NCI-H69 (cell line): ENCODE measurements at regions not wholly inside any gene's neighbourhood (a gene's known extent, or its start where the extent isn't known, plus 50 kb on each side); places are given as distances from the start of the nearest gene placed in this dataset.
A peak's percentile ranks its signal among the peaks of the same experiment; 100 is the strongest.
"Not testable (repeated sequence)": the region's sequence is repeated elsewhere in the genome, so short reads cannot be mapped to it uniquely, and the experiment has no call there.

Experiments
- DNase-seq: peaks from one replicate; lab custom pipeline; 2025; lab: John Stamatoyannopoulos, UW

DNA sequence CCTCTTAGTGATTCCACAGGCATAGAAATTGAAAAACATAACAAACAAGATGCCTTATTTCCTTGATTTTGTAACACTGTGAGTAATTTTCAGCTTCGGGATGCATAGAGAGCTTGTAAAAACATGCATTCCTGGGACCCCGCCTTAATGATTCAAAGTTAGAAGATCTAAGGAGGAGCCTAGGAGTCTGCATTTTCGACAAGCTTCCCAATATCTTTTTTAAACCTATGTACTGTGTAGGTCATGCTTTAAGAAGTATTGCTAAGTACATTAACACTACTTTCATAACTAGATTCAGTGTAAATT is 109.8 kb upstream of the ZNF516 start:
- DNase-seq: no peak

DNA sequence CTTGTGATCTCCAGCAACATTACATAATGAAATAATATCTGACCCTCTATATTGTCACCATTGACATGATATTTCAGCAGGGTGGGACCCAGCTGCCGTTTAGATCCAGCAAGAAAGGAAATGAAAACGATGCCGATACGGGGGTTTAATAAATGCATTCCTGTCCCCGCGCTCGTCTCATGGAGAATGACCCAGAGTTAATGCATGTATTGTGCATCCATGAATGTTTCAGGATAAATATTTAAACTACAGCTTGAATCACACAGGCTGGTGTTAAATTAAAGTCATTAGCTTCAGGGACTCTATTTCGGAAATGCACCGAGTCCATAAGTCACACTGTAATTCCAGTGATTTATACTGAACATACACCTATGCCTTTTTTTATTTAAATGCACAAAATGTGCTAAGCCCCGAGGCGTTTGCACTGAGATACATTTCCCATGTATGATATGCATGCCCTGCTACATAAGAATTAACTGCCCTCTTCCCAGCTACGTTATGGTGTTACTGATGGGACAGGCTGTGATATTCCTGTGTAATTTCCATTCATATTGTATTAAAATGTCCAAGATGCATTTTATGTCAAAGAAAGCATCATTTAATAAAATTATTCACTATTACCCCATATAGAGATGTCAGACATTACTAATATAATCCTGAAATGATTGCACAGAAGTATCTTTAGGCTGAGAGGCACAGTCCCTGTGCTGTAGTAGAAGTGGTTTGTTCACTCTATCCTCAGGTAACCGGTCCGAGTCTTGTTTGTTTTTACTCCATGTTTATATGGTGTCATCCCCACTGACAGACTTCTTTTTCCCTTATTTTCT is 109.3 kb upstream of the ZNF516 start:
- DNase-seq: peak; percentile 69

DNA sequence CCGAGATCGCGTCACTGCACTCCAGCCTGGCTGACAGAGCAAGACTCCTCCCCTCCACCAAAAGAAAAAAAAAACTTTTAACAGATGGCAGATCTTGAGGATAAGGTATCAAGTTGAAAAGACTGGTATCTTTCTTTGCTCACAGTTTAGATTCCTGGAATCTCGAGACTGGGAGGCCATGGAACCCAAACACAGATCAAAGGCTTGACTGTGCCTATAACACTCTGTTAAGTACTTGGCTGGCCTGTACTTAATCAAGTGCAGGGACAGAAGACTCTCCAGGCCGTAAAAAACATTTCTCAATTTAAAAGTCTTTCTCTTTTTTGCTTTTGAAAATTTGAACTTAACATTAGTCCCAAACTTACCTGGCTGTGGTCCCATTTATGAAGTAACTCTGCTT is 107.1 kb upstream of the ZNF516 start:
- no peak for DNase-seq

DNA sequence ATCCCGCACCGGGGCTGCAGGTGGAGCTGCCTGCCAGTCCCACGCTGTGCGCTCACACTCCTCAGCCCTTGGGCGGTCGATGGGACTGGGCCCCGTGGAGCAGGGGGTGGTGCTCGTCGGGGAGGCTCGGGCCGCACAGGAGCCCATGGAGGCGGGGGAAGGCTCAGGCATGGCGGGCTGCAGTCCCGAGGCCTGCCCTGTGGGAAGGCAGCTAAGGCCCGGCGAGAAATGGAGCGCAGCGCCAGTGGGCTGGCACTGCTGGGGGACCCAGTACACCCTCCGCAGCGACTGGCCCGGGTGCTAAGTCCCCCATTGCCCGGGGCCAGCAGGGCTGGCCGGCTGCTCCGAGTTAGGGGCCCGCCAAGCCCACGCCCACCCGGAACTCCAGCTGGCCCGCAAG is 105.0 kb upstream of the ZNF516 start:
- DNase-seq: not testable (repeated sequence)

DNA sequence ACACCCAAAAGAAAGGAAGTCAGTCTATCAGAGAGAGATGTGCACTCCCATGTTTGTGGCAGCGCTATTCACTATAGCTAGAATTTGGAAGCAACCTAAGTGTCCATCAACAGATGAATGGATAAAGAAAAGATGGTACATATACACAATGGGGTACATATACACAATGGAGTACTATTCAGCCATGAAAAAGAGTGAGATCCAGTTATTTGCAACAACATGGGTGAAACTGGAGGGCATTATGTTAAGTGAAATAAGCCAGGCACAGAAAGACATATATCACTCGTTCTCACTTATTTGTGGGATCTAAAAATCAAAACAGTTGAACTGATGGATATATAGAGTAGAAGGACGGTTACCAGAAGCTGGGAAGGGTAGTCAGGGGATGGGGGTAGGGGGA is 99.9 kb upstream of the ZNF516 start:
- no peak for DNase-seq

DNA sequence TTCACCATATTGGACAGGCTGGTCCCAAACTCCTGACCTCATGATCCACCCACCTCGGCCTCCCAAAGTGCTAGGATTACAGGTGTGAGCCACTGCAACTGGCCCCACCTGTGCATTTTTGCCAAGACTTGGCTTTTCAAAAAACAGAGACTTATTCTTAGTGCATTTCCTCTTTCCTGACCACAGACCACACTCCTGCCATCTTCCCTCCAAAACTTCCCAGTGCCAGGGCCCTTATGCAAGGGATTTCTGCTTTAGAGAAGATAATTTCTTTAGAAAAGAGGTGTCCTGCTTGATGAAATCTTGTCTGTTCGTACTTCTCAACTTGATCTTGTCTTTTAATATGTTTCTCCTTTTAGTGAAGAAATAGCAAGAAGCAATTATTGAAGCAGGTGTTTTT is 98.8 kb upstream of the ZNF516 start:
- no peak for DNase-seq

DNA sequence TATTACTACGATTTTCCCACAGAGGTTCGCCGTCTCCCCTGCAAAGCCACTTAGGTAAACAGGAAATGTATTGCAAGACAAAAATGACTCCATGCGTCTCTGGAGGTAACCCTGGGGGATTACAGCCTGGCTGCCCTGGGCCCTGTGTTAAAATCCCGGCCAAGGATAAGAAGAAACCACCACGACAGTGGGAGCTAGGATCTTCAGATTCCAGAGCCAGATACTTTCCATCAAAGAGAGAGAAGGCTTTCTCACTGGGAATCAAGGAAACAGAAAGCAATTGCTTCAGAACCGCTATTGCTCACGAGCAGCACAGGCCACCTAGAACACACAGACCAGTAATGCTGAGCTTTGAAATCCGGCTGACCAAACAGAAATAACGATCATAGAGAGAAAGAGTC is 97.9 kb upstream of the ZNF516 start:
- DNase-seq: peak; percentile 50

DNA sequence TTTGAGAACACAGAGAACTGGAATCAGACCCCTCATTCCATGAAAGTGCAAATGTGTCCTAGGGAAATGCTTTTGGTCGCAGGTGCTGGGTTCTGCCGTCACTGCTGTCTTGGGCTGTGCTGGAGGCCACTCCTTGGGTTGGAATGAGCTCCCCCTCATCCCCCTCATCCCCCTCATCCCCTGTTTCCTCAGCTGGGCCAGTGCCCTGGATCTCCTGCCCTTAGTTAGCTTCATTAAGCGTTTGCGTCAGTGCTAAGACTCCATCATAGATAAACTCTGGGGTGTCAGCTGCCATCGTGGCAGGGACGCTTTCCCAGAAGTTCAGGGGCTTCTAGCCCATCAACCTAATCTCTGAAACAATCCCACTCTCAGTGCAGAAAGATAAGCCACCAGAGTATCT is 97.1 kb upstream of the ZNF516 start:
- DNase-seq: no peak

DNA sequence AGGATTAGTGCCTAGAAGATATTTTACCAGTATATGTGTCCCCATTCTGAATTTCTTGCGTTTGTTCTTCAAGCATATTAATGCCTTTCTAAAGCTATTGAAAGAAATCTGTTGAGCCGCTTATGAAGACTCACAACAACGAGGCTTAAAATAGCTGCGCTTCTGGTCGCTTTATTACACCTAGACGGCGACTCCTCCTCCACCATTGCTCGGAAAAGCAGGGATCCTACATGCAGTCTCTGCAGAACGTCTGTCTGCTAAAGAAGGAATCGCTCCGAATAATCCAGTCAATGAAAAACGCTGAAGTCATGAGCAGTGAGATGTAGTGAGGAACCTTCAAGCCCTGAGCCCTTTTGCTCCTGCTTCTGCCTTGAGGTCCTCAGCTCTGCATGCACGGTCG is 94.8 kb upstream of the ZNF516 start:
- no peak for DNase-seq

DNA sequence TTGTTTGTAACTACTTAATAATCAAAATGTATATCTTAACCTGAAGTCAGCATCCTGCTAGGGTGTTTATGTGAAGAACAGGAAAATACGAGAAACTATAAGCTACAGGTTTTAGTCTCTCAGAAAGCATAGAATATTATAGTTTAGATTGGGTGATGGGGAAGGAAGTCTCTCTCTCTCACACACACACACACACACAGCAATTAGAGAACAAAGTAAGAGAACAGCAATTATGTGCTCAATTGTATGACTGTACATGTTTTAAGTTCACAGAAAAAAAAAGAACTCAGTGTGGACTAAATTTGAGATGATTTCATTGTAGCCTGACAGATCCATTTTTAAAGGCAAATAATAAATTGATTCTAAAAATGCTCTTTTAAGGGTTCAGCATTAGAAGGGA is 94.3 kb upstream of the ZNF516 start:
- DNase-seq: peak; percentile 44

DNA sequence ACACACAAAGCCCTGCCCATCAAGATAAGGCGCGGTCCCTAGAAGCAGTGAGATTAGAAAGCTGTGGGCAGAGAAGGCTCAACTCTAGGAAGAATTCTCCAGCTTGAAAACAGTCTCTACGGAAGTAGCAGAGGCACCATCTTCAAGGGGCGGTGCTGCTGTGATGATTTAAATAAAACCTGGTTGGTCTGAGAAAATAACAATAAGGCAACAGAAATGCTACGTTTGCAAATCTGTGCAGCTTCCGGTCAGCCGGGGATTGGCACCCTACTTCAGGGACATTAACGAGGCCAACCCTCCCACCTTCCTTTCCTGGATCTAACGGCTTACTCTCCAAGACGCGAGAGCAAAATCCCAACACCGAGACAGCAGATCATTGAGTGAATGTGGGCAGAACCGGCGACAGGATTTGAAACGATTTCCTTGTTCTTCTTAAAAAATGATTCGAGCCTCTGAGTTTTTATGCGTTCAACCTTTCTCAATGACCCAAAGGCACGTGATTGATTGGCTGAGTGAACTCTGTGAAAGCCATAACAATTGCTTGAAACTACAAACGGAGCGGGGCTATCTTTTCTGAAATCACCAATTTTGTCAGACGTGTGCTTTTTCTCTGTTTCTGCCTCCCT is 93.7 kb upstream of the ZNF516 start:
- DNase-seq: peak; percentile 27

DNA sequence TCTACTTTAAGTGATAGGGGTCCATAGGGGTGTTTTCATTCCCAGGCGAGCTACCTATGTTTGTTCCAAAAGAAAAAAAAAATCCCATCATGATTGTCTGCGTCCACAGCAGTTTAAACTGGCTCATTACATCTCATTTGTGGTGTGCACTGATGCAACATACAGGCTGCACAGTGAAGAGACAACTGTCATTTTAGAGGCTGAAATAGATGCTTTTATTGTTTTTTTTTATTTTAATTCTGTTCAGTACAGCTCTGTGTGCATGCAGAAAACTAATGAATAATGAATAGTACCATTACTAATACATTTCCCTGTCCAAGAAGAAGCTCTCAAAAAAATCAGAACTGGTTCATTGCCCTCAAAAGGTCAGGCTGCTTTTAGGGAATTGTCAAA is 92.8 kb upstream of the ZNF516 start:
- no peak for DNase-seq

DNA sequence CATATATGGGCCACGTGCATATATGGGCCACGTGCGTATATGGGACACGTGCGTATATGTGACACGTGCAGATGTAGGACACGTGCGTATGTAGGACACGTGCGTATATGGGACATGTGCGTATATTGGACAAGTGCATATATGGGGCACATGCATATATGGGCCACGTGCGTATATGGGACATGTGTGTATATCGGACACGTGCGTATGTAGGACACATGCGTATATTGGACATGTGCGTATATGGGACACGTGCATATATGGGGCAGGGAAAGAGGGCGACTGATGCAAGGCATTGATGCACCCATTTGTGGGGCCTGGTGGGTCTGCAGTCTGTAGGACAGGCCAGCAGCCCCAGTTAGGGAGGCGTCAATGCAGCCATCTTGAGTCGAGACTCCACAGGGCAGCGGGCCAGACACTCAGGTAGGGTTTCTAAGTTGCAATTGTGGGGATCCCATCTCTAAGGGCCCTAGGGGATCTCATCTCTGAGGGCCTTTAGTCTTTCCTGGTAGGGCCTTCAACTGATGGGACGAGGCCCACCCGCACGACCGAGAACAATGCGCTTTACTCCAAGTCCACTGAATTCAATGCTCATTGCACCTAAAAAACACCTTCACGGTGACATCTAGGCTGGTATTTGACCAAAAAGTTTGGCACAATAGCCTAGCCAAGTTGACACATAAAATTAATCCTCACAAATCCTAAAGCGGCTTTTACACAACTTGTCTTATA is 92.3 kb upstream of the ZNF516 start:
- DNase-seq: no peak

DNA sequence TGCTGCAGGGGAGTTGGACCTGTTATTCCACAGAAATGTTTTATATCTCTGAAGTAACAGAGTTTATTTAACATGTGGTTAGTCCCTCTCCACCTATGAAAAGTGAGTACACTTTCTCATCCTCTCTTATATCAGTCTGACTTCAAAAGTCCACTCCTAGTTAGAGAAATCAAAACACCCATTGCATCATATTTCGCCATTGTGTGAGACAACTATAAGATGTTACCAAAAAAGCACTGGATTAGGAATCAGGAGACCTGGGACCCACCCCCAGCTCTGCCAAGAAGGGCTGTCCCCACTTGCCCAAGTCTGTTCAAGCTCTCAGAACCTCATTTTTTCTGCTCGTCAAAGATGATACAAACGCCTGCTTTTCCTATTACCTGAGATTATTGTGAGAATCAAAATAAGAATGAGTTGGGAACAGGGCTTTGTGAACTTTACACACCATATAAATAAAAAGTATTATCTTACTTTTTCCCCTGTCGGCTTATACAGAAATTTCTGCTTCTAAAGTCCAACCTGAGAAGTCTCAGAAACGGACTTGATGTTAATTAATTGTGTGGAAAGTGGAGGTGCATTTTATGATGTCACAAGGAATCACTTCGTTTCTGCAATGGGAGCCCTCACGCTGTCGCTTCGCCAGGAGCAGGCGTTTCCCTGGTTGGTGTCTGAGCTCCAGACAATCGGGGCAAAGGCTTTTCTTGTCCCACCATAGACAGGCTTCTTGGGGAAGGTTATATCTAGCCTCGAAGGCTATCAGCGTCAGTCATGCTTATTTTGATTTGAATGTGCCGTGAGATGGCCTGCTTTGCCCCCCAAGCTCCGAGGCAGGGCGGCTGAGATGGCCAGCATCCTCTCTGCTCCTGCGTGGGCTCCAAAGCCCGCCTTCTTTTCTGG is 89.6 kb upstream of the ZNF516 start:
- DNase-seq: no peak

DNA sequence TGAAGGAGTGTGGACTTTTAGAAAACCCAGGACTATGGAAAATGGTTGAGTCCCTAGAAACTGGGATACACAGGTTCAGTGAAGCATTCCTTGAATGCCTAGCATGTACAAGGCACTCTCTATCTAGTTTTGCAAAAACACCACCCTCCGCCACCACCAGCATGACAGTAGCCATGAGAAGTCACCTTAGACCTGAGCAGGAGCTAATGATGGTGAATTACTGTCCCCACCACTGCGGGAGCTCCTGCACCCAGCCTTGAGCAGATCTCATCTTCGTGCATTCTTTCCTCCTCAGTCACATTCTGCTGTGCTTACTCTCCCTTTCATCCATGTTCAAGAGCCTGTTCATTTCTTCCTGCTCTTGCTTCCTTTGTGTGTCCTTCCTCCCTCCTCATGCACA is 86.2 kb upstream of the ZNF516 start:
- DNase-seq: no peak

DNA sequence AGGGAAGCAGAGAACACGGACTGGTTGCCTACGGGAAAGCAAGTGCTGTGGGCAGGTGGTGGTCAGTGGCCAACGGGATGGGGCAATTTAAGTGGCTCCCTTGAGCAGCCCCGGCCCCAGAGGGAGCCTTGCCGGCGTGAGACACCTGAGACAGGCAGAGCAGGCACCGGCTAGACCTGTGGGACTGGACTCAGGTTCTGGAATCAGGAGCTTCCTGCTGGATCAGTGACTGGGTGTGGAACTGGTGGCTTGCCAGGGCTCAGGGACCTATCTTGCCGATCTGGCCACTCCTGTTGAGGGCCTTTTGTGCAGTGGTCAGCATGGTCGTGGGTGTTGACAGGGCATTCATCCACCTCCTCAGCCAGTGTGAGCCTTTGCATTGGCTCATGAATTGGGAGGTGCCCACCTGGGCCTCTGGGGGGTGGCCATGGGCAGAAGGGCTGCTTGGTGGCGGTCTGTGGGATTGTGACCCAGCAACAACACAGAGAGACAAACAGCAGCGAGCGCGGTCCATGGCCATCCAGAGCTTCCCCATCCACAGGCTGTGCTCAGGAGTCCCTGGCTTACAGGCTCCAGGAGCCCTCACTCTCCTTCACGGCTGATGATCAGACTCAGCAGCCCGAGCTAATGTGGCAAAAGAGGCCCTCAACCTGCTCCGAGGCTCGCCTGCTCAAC is 85.4 kb upstream of the ZNF516 start:
- no peak for DNase-seq

DNA sequence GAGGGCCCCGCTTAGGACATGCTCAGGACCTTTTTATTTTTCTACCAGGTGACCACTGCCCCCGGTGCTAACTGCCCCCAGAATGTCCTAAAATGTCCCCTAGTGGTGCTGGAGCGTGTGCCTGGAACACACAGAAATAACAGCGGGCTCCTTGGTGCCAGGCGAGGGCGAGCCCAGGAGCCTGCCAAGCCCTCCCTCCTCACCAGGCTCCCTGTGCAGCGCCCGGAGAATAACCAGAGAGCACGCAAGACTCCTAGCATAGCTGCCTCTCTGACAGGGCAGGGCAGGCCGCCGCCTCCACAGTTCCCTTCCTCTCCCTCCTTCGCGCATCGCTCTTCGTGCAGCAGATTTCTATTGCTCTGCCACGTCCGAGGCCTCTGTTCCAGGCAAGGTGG is 84.3 kb upstream of the ZNF516 start:
- DNase-seq: no peak

DNA sequence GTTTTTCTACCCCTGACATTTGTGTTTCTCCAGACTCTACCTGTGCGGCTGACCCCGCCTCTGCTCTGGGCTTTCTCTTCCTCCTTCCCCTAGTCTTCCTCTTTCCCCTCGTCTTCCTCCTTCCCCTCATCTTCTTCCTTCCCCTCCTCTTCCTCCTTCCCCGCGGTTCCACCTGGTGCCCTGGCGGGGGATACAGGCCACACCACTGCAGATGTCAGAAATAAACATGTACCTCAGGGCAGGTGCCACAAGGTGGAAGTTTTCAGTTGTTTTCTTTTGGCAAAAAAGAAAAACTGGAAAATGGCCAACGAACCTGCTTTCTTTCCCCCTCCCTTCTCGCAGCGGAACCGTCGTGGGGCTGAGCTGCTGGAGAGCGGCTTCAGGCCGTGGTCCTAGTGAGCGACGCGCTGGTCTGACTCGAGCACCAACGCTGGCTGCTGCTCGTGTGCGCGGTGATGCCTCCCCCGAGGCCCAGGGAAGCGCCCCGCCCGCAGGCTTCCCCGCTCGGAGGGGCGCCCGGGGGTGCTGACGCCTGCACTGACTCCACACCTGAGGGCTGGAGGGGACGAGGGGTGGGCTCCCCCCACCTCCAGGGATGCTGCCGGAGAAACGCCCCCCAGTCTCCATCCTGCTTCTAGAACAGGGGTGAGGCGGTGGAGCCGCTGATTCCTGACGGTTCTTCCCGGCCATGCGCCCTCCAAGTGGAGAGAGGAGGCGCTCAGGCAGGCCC is 83.7 kb upstream of the ZNF516 start:
- peak; percentile 45 for DNase-seq

DNA sequence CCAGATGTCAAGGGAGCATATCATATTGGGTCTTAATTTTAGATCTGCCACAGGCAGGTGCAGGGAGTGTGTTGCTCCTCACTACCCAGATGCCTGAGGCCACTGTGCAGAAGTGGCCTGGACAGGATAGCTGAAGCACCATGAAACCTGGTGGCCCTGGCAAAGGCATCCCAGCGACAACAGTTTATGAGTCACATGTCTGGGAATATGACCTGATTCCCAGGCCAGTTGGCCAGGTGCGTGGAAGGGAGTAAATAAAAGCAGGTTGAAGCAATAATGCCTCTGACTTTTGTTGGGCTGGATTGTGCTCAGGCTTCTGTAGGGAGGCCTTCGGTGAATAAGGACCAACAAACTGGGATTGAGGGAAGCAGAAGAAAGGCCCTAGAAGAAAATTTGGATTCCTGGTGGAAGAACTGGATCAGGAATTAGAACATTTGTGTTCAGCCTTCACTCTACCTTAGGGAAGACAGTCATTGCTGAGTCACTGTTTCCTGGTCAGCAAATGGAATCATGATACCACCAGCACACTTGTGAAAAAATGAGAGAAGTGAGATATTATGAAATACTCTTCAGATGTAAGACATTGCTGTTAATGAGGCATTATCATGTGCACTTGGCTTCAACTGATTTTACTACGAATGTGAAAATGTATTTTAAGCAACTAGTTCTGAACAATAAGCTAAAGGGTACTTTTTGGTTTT is 78.4 kb upstream of the ZNF516 start:
- no peak for DNase-seq

DNA sequence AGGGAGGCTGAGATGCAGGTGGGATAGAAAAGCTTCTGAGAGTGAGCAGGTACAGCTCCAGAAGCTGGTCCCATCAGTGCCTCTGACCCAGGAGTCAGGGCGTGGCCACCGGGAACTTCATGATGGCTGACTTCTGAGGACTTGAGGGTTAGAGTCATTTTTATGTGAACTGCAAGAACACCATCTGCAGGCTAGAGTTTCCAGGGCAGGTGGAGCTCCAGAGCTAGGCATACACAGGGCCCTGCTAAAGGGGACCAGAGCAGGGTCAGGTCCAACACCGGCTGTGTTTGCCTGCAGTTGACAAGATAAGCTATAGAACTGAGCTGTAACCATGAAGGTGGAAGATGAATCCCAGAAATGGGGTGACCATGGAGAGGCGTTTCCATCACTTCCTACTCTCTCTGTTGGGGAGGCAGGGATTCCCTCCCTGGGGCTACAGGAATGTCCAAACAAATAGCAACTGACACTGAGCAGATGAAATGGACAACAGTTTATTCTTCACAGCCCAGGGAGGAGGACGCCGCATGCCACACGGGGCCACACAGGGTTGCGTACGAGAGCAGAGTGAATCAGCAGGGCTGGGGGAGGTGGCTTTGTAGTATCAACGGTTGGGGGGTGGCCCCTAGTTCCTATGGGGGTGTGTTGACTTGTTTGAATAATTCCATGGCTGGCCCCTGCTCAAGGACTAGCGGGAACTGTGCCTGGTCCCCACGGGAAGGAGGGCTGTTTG is 77.6 kb upstream of the ZNF516 start:
- DNase-seq: no peak
